HG03439 (cell line): ENCODE measurements at regions not wholly inside any gene's neighbourhood (a gene's known extent, or its start where the extent isn't known, plus 50 kb on each side); places are given as distances from the start of the nearest gene placed in this dataset.

Source experiments
- ATAC-seq: cut with Tn5 transposase; IDR thresholded peaks from one replicate; pipeline ENCODE4 v1.9.1; 2021; ENCODE audit warnings: mild to moderate bottlenecking, moderate library complexity; ENCODE audit not compliant: unreplicated experiment

- ATAC-seq, result no peak
Measured at GRCh38 chrX:113770071-113770470, 813.8 kb upstream of the HTR2C start.

GRCh38 chrX:113759422-113759821 is 824.5 kb upstream of the HTR2C start:
- ATAC-seq, result no peak

GRCh38 chrX:113747274-113747973 is 836.5 kb upstream of the HTR2C start:
- ATAC-seq, result peak; percentile 60

GRCh38 chrX:113743069-113743468 is 840.8 kb upstream of the HTR2C start:
- no peak for ATAC-seq

GRCh38 chrX:113741744-113742143 is 842.1 kb upstream of the HTR2C start:
- no peak for ATAC-seq

- ATAC-seq, result no peak
Measured at GRCh38 chrX:113728937-113729336, 854.9 kb upstream of the HTR2C start.

- peak; percentile 18 for ATAC-seq
Measured at GRCh38 chrX:113726898-113727297, 857.0 kb upstream of the HTR2C start.

GRCh38 chrX:113726466-113726865 is 857.4 kb upstream of the HTR2C start:
- peak; percentile 62 for ATAC-seq

GRCh38 chrX:113726009-113726408 is 857.9 kb upstream of the HTR2C start:
- ATAC-seq, result peak; percentile 58

- ATAC-seq, result no peak
Measured at GRCh38 chrX:113699939-113700338, 859.3 kb upstream of the AMOT start.

- no peak for ATAC-seq
Measured at GRCh38 chrX:113675278-113675677, 834.6 kb upstream of the AMOT start.

GRCh38 chrX:113651306-113651705 is 810.7 kb upstream of the AMOT start:
- no peak for ATAC-seq

GRCh38 chrX:113644426-113644825 is 803.8 kb upstream of the AMOT start:
- no peak for ATAC-seq

GRCh38 chrX:113634565-113634964 is 793.9 kb upstream of the AMOT start:
- no peak for ATAC-seq

GRCh38 chrX:113629326-113629725 is 788.7 kb upstream of the AMOT start:
- ATAC-seq, result no peak

- ATAC-seq, result no peak
Measured at GRCh38 chrX:113594123-113594841, 753.7 kb upstream of the AMOT start.

- ATAC-seq, result no peak
Measured at GRCh38 chrX:113586281-113586898, 745.8 kb upstream of the AMOT start.

- no peak for ATAC-seq
Measured at GRCh38 chrX:113580486-113580885, 739.9 kb upstream of the AMOT start.

- no peak for ATAC-seq
Measured at GRCh38 chrX:113558576-113558975, 717.9 kb upstream of the AMOT start.

- ATAC-seq, result no peak
Measured at GRCh38 chrX:113551919-113552318, 711.3 kb upstream of the AMOT start.

- no peak for ATAC-seq
Measured at GRCh38 chrX:113548308-113549015, 707.8 kb upstream of the AMOT start.
